Ishikawa (cell line): ENCODE measurements at regions not wholly inside any gene's neighbourhood (a gene's known extent, or its start where the extent isn't known, plus 50 kb on each side); places are given as distances from the start of the nearest gene placed in this dataset.

Experiments used
- CEBPB ChIP-seq: IDR thresholded peaks from 2 replicates; pipeline ENCODE4 v1.6.1; 2012
- CREB1 ChIP-seq: IDR thresholded peaks from 2 replicates; pipeline ENCODE4 v1.6.1; 2012; ENCODE audit warnings: low read depth
- EGR1 ChIP-seq: IDR thresholded peaks from 2 replicates; pipeline ENCODE4 v1.6.1; 2012
- EP300 ChIP-seq: IDR thresholded peaks from 2 replicates; pipeline ENCODE4 v1.6.1; 2012; ENCODE audit warnings: borderline replicate concordance
- FOXM1 ChIP-seq: IDR thresholded peaks from 2 replicates; pipeline ENCODE4 v1.6.1; 2012; ENCODE audit warnings: low read depth, borderline replicate concordance
- NFIC ChIP-seq: IDR thresholded peaks from 2 replicates; pipeline ENCODE4 v1.6.1; 2012
- RAD21 ChIP-seq: IDR thresholded peaks from 2 replicates; pipeline ENCODE4 v1.6.1; 2012; ENCODE audit warnings: low read depth
- TAF1 ChIP-seq: IDR thresholded peaks from 2 replicates; pipeline ENCODE4 v1.6.1; 2012; ENCODE audit warnings: low read depth, mild to moderate bottlenecking
- TCF12 ChIP-seq: IDR thresholded peaks from 2 replicates; pipeline ENCODE4 v1.6.1; 2012; ENCODE audit warnings: low read depth
- TEAD4 ChIP-seq: IDR thresholded peaks from 2 replicates; pipeline ENCODE4 v1.6.1; 2012
- YY1 ChIP-seq: IDR thresholded peaks from 2 replicates; pipeline ENCODE4 v1.6.1; 2012; ENCODE audit warnings: low read depth
- ZBTB7A ChIP-seq: IDR thresholded peaks from 2 replicates; pipeline ENCODE4 v1.6.1; 2012; ENCODE audit warnings: low read depth
- TF ChIP-seq, protein P1 (sequence below): IDR thresholded peaks from 2 replicates; pipeline ENCODE4 v1.6.1; 2012
- TF ChIP-seq, protein P2 (sequence below): IDR thresholded peaks from 2 replicates; pipeline ENCODE4 v1.6.1; 2012; ENCODE audit warnings: low read depth, mild to moderate bottlenecking
- TF ChIP-seq, protein P3 (sequence below): IDR thresholded peaks from 2 replicates; pipeline ENCODE4 v1.6.1; 2012

DNA sequence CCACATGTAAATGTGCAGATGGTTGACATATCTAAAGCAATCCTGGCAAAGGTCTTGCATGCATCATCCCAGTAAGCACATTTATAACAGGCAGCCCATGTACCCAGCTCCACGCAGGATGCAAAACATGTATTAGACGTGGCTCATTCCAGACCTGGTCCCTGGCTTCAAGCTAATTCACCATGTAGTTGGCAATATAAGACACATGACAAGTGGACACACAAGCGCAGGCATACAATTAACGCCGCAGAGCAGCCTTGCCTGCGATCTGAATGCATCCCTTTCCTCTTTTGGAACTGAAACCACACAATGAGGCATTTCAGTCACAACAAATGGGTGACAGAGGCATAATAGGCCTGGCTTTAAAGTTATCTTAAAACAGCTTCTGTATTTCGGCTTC, 114.5 kb upstream of the TRIM2 start:
- TF ChIP-seq TAF1 (no peak), CREB1 (no peak)

DNA sequence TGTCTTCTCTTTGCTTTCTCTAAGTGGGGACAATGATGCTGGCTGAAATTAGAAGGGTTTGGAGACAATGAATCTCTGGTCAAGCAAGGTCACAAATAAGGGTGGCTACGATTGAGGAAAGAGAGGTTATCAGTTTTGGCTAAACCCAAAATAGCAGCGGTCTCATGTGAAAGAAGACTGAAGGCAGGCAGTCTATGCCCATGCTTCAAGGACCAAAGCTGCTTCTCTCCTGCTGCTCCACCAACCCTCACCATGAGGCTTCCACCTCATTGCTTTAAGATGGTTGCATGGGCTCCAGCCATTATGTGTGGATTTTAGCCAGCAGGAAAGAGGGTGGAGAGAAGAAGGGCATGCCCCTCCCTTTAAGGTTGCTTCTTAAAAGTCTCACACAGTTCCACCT, 114.1 kb upstream of the TRIM2 start:
- TF ChIP-seq YY1, result no peak

DNA sequence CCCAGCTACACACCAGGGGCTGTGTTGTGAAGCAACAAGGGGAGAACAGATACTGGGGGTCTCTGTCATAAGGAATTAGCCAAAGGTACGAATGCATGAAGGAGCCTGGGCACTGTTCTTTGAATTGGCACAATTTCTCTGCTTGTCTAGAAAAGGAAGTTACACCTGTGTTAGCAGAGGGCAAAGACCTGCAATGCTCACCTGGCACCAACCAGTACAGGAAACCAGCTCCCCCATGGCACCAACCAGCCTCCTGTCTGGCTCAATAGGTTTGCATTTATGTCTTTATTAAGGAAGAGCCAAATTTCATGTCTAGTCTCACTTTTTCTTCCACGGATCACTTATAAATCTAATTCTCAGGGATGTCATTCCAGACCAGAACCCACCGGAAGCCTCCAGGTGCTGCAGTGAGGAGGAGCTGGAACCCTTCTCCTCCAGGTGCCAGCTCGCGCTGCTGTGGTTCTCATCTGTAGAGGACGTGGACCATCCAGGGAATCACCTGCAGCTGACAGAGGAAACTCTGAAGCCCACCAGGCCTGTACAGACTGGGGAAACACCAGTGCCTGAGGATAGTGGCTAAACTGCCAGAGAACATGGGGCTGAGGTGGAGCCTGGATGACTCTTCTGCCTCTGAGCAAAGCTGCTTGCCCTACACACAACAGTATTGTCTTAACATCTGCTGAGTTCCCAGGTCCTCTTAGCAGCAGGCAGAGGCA, 113.4 kb upstream of the TRIM2 start:
- TF ChIP-seq YY1 (no peak), TAF1 (no peak), CEBPB (no peak), EP300 (no peak), NFIC (no peak), TCF12 (no peak), RAD21 (no peak), ZBTB7A (no peak), FOXM1 (no peak), TEAD4 (no peak), EGR1 (no peak), CREB1 (no peak)
- TF ChIP-seq, protein P1, sequence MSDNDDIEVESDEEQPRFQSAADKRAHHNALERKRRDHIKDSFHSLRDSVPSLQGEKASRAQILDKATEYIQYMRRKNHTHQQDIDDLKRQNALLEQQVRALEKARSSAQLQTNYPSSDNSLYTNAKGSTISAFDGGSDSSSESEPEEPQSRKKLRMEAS, result no peak
- TF ChIP-seq, protein P2, sequence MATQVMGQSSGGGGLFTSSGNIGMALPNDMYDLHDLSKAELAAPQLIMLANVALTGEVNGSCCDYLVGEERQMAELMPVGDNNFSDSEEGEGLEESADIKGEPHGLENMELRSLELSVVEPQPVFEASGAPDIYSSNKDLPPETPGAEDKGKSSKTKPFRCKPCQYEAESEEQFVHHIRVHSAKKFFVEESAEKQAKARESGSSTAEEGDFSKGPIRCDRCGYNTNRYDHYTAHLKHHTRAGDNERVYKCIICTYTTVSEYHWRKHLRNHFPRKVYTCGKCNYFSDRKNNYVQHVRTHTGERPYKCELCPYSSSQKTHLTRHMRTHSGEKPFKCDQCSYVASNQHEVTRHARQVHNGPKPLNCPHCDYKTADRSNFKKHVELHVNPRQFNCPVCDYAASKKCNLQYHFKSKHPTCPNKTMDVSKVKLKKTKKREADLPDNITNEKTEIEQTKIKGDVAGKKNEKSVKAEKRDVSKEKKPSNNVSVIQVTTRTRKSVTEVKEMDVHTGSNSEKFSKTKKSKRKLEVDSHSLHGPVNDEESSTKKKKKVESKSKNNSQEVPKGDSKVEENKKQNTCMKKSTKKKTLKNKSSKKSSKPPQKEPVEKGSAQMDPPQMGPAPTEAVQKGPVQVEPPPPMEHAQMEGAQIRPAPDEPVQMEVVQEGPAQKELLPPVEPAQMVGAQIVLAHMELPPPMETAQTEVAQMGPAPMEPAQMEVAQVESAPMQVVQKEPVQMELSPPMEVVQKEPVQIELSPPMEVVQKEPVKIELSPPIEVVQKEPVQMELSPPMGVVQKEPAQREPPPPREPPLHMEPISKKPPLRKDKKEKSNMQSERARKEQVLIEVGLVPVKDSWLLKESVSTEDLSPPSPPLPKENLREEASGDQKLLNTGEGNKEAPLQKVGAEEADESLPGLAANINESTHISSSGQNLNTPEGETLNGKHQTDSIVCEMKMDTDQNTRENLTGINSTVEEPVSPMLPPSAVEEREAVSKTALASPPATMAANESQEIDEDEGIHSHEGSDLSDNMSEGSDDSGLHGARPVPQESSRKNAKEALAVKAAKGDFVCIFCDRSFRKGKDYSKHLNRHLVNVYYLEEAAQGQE, result no peak
- TF ChIP-seq, protein P3, sequence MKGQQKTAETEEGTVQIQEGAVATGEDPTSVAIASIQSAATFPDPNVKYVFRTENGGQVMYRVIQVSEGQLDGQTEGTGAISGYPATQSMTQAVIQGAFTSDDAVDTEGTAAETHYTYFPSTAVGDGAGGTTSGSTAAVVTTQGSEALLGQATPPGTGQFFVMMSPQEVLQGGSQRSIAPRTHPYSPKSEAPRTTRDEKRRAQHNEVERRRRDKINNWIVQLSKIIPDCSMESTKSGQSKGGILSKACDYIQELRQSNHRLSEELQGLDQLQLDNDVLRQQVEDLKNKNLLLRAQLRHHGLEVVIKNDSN, result no peak

DNA sequence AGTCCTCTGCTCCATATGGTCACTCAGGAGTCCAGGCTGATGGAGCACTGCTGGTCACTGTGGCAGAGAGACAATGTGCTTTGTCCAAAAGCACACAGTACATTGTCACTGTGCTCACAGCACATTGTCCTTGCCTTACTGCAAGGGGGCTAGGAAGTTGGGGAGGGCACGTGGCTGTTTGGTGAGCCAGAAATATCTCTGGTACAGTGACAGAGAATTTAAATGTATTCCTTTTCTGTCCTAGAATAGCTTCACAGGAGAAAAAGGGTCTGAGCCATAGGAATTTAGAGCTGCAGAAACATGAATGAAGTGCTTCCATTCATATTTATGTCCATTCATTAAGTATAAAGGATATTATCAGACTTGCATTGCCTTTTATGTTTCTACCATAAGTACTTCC, 110.8 kb upstream of the TRIM2 start:
- TF ChIP-seq TEAD4, result no peak
- TF ChIP-seq, protein P1, result no peak
- TF ChIP-seq, protein P2, result no peak

DNA sequence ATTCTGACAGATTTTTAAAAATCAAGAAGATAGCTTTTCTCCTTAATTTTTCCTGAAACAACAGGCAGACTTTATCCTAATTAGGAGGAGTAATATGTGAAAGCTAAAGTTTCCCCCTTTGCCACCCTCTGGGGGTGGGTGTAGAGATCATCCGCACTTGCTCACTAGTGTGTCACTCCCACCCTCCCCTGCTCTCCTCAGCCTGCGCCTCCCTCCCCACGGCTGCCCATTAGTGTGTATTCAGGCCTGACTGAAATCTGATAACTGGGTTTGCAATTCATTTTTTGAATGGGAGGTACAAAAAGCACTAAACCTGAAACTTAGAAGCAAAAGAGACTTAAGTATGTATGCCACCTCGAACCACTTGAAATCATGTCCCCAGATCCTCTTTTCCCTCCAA, 110.4 kb upstream of the TRIM2 start:
- TF ChIP-seq, protein P1, result no peak
- no peak for TF ChIP-seq RAD21
- TF ChIP-seq ZBTB7A, result no peak
- TF ChIP-seq FOXM1, result no peak
- no peak for TF ChIP-seq TAF1
- TF ChIP-seq CREB1, result no peak

DNA sequence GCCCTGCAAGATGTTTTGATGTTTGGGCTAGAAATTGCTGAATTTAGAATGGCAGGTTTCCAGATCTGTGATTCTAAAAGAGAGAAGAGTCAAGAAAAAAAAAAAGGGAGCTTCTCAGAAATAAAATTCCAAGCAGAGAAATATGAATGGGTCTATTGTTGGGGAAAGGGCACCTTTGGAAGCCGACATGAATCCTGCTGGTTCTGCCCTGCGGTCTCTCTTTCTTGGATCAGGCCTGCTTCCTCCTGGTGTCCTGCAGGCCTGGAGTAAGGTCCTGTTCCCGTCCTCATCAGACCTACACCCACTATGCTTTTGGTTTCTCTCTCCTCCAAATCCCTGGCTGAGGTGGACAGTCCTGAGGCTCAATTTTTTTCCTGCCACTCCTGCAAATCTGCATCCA, 109.8 kb upstream of the TRIM2 start:
- TF ChIP-seq FOXM1 (no peak), EGR1 (no peak)

DNA sequence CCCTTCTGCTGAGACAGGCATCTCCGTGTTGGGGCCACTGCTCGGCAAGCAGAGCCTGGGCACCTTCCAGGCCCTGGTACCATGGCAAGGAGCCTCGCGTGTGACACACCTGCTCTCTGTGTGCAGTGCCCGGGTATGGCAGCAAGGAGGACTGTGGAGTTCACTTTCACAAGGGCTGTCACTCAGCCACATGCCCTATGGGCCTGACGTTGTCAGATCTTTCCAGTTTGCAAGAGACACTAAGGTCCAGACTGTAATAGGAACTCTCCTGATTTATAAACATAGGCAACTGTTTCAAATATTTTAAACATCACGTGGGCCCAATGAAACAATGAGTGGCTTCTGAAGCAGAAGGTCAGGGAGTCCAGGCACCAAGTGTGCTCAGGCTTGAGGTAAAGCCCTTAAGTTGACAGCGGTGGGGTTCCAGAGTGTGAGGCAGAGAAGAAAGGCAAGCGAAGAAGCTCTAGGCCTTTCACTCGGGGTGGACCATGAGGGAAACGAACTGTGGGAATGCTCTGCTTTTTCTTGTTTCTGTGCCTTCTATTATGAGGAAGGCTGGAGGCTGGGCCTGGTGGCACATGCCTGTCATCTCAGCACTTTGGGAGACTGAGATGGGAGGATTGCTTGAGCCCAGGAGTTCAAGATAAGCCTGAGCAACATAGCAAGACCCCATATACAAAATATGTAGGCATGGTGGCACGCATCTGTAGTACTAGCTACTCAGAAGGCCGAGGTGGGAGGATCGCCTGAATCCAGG, 108.6 kb upstream of the TRIM2 start:
- no peak for TF ChIP-seq CREB1

DNA sequence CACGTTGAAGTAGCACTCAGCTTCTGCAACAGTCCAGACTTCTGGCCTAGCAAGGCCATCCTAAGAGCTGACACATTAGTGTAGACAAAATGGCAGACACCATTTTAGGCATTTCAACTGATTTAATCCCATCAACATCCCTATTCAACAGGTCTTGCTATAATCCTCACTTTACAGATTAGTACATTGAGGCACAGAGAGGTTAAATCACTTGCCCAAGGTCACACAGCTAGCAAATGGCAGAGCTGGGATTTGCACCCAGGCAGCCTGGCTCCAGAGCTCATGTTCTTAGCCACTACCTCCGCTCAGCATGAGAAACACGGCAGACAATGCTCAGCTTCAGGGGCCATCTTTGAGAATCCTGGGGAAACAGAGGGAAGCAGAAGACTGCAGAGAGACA, 107.9 kb upstream of the TRIM2 start:
- TF ChIP-seq TCF12, result no peak
- no peak for TF ChIP-seq TAF1
- TF ChIP-seq EGR1, result no peak
- TF ChIP-seq, protein P2, result no peak
- no peak for TF ChIP-seq CREB1
- no peak for TF ChIP-seq CEBPB
- no peak for TF ChIP-seq NFIC
- TF ChIP-seq ZBTB7A, result no peak
- no peak for TF ChIP-seq RAD21
- no peak for TF ChIP-seq TEAD4
- TF ChIP-seq YY1, result no peak
- TF ChIP-seq FOXM1, result no peak
- TF ChIP-seq, protein P1, result no peak
- TF ChIP-seq, protein P3, result no peak
- no peak for TF ChIP-seq EP300
